ENCODE measurements at regions not wholly inside any gene's neighbourhood (a gene's known extent, or its start where the extent isn't known, plus 50 kb on each side); places are given as distances from the start of the nearest gene placed in this dataset.
"Not testable (repeated sequence)": the region's sequence is repeated elsewhere in the genome, so short reads cannot be mapped to it uniquely, and the experiment has no call there.

GRCh38 chr15:88965097-88965496 lies 51.9 kb upstream of the MFGE8 start:
- not testable (repeated sequence) for DNase-seq (ENCODE audit: low read depth in 2 of 2, low spot score in 1 of 2)

GRCh38 chr15:88970232-88970631 lies 57.1 kb upstream of the MFGE8 start:
- no peak for DNase-seq (ENCODE audit: low read depth in 2 of 2, low spot score in 1 of 2)

- DNase-seq (ENCODE audit: low read depth in 2 of 2, low spot score in 1 of 2), result no peak
Observed at GRCh38 chr15:88974392-88974791, 61.2 kb upstream of the MFGE8 start.

- no peak for DNase-seq (ENCODE audit: low read depth in 2 of 2, low spot score in 1 of 2)
Observed at GRCh38 chr15:88975891-88976290, 62.7 kb upstream of the MFGE8 start.

GRCh38 chr15:88976656-88977055 lies 63.5 kb upstream of the MFGE8 start:
- no peak for DNase-seq (ENCODE audit: low read depth in 2 of 2, low spot score in 1 of 2)

GRCh38 chr15:88979674-88980073 lies 66.5 kb upstream of the MFGE8 start:
- no peak for DNase-seq (ENCODE audit: low read depth in 2 of 2, low spot score in 1 of 2)

- DNase-seq (ENCODE audit: low read depth in 2 of 2, low spot score in 1 of 2), result no peak
Observed at GRCh38 chr15:88980498-88980897, 67.3 kb upstream of the MFGE8 start.

- DNase-seq (ENCODE audit: low read depth in 2 of 2, low spot score in 1 of 2), result no peak
Observed at GRCh38 chr15:88981244-88982215, 68.4 kb upstream of the MFGE8 start.

GRCh38 chr15:88982304-88982945 lies 69.2 kb upstream of the MFGE8 start:
- DNase-seq (ENCODE audit: low read depth in 2 of 2, low spot score in 1 of 2), result no peak

- DNase-seq (ENCODE audit: low read depth in 2 of 2, low spot score in 1 of 2), result no peak
Observed at GRCh38 chr15:88982946-88983342, 69.8 kb upstream of the MFGE8 start.

GRCh38 chr15:88983861-88984429 lies 70.8 kb upstream of the MFGE8 start:
- no peak for DNase-seq (ENCODE audit: low read depth in 2 of 2, low spot score in 1 of 2)

- no peak for DNase-seq (ENCODE audit: low read depth in 2 of 2, low spot score in 1 of 2)
Observed at GRCh38 chr15:88985547-88986393, 72.6 kb upstream of the MFGE8 start.

- no peak for DNase-seq (ENCODE audit: low read depth in 2 of 2, low spot score in 1 of 2)
Observed at GRCh38 chr15:88986949-88987590, 73.9 kb upstream of the MFGE8 start.

GRCh38 chr15:88987591-88987933 lies 74.4 kb upstream of the MFGE8 start:
- no peak for DNase-seq (ENCODE audit: low read depth in 2 of 2, low spot score in 1 of 2)

GRCh38 chr15:88987934-88988671 lies 74.9 kb upstream of the MFGE8 start:
- no peak for DNase-seq (ENCODE audit: low read depth in 2 of 2, low spot score in 1 of 2)

GRCh38 chr15:88989578-88989977 lies 76.4 kb upstream of the MFGE8 start:
- DNase-seq (ENCODE audit: low read depth in 2 of 2, low spot score in 1 of 2), result no peak

GRCh38 chr15:88990185-88990679 lies 77.1 kb upstream of the MFGE8 start:
- no peak for DNase-seq (ENCODE audit: low read depth in 2 of 2, low spot score in 1 of 2)

- no peak for DNase-seq (ENCODE audit: low read depth in 2 of 2, low spot score in 1 of 2)
Observed at GRCh38 chr15:88992216-88992615, 79.0 kb upstream of the MFGE8 start.

GRCh38 chr15:88992912-88993376 lies 79.8 kb upstream of the MFGE8 start:
- DNase-seq (ENCODE audit: low read depth in 2 of 2, low spot score in 1 of 2), result no peak

- DNase-seq (ENCODE audit: low read depth in 2 of 2, low spot score in 1 of 2), result no peak
Observed at GRCh38 chr15:88993662-88994061, 80.5 kb upstream of the MFGE8 start.

All from stimulated activated CD8-positive, alpha-beta memory T cell treated with anti-CD3 and anti-CD28 coated beads, Interleukin-4, amount 100 ng/mL, for 4 hours (primary cell).